Motor neuron (in vitro differentiated cells): ENCODE measurements at regions not wholly inside any gene's neighbourhood (a gene's known extent, or its start where the extent isn't known, plus 50 kb on each side); places are given as distances from the start of the nearest gene placed in this dataset.

Experiments
- ATAC-seq, 8 experiments: fragments of 200-7000 bp; cut with Tn5 transposase; replicated peaks in 6 of 8; 2 replicates each; pipeline ENCODE4 v1.8.0; 2021; ENCODE audit warnings: mild to moderate bottlenecking in 8 of 8, moderate library complexity in 8 of 8
- H3K27ac ChIP-seq, 2 donors: fragments of 250-450 bp; sonication (Bioruptor Pico); 2 replicates each; pipeline ENCODE4 v1.9.0; 2021; ENCODE audit warnings: antibody characterized with exemption in 2 of 2, mild to moderate bottlenecking in 2 of 2, moderate library complexity in 1 of 2
- H3K4me1 ChIP-seq, 2 donors: fragments of 250-450 bp; sonication (Bioruptor Pico); replicated peaks in 1 of 2; 2 replicates each; pipeline ENCODE4 v1.6.1; 2021; ENCODE audit warnings: antibody characterized with exemption in 2 of 2, mild to moderate bottlenecking in 2 of 2, moderate library complexity in 1 of 2
- H3K4me3 ChIP-seq, 5 donors: fragments of 250-450 bp; sonication (Bioruptor Pico); 2 replicates each; pipeline ENCODE4 v1.9.0; 2021; ENCODE audit warnings: antibody characterized with exemption in 5 of 5, mild to moderate bottlenecking in 5 of 5, moderate library complexity in 4 of 5
- WGBS, 10 experiments: fragments of 450-650 bp; shearing (Covaris generic); methylation state at CpG; one replicate each; pipeline ENCODE4 v1.0.0; 2022; 5-methylcytosine and 5-hydroxymethylcytosine counted together
- in situ Hi-C, 9 experiments: fragments of 400-800 bp; cut with MboI; loops; one replicate each; pipeline ENCODE4 v1.15.0; 2021; ENCODE audit warnings: low sequenced_read_pairs in 9 of 9, low pct_unique_long_range_greater_than_20kb in 2 of 9; ENCODE audit not compliant: unreplicated experiment in 9 of 9

DNA sequence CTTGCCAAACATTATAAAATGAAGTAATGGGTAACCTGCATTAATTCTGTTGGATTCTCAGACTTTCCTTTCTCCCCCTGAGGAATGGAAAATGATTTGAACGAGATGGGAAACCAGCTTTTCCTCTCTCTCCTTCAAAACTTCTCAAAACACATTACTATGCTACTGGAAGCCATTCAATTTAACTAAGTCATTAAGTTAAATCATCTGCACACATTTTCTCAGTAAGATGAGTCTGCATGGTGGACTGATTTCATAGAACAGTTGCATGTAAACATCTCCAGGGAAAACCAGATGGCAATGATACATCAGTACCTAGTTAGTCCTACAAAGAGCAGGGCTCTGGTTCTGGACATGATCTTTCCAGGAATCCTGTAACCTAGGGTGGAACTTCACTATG lies 59.9 kb downstream of the BMP4 start:
- 20 to 100% (median 41%) methylated on average over 1 of the region's 1 CpG; no CpG with 5 or more reads in 6 of the 10 experiments for WGBS, 10 experiments
- in situ Hi-C loops, result no loop called here

DNA sequence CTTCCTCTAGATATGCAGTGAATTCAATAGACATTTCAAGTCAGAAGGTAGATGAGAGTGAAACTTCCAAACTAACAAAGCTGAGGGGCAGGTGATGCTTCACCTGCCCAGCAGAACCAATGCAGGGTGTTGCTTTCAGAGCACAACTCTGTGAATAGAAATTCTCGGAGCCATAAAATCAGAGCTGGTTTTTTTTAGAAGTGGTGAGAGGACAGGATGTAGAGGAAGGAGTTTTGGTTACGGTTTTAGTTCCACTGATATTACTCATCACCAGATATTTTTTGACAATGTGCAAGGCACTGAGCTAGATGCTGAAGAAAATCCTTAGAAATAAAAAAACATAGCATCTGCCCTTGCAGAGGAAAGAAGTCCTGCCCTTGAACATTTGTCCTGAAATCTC lies 62.2 kb downstream of the BMP4 start:
- no peak overlapping the region for H3K27ac ChIP-seq
- in situ Hi-C loops, result no loop called here
- H3K4me3 ChIP-seq, result no peak overlapping the region
- H3K4me1 ChIP-seq, result no peaks in the 10 kb centered on the region
- ATAC-seq, result no peak
- 0 to 100% (median 63%) methylated on average over 1 to 2 of the region's 2 CpGs; no CpG with 5 or more reads in 2 of the 10 experiments for WGBS, 10 experiments

More for the DNA sequence above, 59.9 kb downstream of the BMP4 start:
- no peak for ATAC-seq
- no peaks in the 10 kb centered on the region for H3K4me1 ChIP-seq
- no peak overlapping the region for H3K4me3 ChIP-seq
- no peak overlapping the region for H3K27ac ChIP-seq

DNA sequence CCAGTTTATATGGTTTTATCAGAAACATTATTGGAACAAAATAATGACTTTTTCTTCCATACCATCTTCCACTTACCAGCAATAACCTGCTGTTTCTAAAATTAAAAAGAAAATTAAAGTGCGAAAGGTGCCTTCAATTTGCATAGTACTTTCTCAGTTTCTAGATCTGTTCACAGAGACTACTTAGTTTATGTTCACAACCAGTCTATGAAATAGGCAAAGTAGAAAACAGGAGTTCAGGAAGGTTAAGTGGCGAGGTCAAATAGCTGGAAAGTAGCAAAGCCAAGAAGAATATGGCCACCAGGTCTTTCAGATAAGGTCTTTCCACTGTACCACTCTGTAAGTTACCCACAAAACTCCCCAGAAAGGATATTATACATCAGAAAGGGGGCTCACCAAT lies 63.3 kb downstream of the BMP4 start:
- WGBS, 10 experiments, result 86 to 100% (median 96%) methylated on average over 1 to 2 of the region's 2 CpGs; no CpG with 5 or more reads in 3 of the 10 experiments

DNA sequence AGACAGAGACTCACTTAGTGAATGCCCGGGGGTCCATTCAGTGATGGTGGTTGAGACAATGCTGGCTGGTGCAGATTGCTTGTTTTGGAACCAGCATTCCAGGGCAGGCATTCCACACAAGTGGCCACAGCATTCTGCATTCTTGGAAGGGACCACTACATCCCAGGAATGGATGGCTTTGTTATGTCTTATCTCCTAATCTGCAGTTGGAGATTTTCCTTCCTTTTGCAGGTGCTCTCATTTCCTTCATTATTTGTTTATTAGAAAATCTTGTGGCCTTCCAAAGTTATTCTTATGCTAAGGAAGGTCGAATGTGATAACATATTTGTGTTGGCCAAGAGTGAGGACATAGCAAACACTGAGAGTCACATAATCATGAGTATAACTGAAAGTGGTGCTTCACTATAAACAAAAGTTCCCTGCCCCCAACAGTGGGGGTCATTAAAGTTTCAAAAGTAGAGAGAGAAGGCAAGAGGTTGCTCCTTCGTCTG lies 66.0 kb downstream of the BMP4 start:
- WGBS, 10 experiments, result 0 to 86% (median 50%) methylated on average over 1 to 3 of the region's 3 CpGs; no CpG with 5 or more reads in 1 of the 10 experiments
- no peak for ATAC-seq
- H3K4me3 ChIP-seq, result no peak overlapping the region
- no peak overlapping the region for H3K27ac ChIP-seq
- H3K4me1 ChIP-seq, result no peaks in the 10 kb centered on the region
- in situ Hi-C loops, result no loop called here

More for the DNA sequence above, 63.3 kb downstream of the BMP4 start:
- ATAC-seq, result no peak
- Histone ChIP-seq H3K4me1 (no peaks in the 10 kb centered on the region), H3K4me3 (no peak overlapping the region), H3K27ac (no peak overlapping the region)
- in situ Hi-C loops, result no loop called here

DNA sequence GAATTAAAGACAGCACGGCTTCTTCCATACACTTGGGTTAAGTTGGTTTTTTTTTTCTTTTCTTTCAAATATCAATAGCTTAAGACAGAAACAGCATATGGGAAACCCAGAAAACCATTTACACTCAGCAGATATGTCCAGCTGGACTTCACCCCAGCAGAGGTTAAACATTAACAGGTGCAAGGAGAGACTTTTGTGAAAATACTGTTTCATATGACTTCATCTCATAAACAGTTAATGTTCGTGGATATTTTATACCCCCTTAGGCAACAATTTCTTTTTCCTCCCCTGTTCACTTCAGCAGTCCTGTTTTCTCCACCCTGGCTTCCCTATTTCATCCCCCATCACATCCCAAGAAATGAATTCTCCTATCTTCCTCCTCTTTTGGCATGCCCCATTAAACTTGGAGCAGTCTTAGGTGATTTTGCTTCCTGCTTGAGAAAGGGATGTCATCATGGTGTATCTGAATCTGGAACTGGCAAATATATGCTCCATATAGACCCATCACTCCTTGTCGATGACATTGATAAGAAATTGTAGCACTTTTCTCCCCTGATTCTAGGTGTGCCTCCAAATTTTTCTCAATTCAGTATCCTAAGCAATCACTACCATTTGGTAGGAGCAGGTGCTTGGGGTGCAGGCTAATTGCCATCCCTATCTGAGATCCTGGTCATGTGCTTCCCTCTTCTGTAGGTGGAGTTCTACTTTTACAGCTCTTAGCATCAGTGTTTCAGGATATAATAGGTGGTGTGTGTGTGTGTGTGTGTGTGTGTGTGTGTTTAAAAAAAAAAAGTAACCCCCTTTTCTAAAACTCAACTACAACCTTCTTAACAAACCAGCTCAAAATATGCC lies 67.9 kb downstream of the BMP4 start:
- H3K27ac ChIP-seq, result no peak overlapping the region
- no peak overlapping the region for H3K4me3 ChIP-seq
- in situ Hi-C loops, result no loop called here
- no peaks in the 10 kb centered on the region for H3K4me1 ChIP-seq
- 47 to 97% (median 87%) methylated on average over 2 to 3 of the region's 3 CpGs; no CpG with 5 or more reads in 1 of the 10 experiments for WGBS, 10 experiments
- ATAC-seq, result no peak

DNA sequence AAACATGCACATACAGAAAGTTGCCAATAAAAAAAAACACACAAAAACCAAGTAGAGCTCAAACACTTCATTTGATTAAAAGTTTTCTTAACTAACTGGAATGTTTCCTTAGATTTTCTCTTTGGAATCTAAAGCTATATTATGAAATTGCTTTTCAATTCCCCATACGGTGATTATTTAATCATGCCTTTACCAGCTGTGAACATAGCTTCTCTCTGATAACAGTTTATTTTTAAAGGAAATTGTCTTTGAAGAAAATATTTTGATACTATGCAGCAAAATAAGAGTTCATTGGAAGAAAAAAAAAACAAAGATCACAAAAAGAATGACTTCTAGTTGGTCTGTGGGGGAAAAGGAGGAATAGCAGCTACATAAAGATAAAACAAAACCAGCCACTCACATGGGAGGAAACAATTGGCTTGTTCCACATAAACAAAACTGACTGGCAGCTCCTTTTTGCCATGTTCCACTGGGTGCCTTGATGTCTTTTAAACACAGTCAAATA lies 71.4 kb downstream of the BMP4 start:
- no peak for ATAC-seq
- WGBS, 10 experiments, result 56 to 100% (median 100%) methylated on average over 1 of the region's 1 CpG

DNA sequence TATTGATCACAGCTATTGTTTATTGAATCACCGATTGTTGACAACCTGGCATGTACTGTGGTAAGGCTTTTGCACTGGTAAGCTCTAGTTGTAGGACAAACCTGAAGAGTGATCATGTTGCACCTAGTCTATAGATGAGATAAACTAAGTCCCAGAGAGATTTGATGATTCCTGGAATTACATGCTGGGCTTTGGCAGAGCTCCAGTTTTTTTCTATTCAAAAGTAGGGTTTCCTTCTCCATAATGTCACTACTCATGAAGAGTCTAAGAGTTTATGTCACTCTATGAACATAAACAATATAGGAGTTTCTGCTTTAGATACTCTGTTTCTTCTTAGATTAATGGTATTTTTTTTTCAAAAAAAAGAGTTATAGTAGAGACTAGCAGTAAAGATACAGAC lies 72.0 kb downstream of the BMP4 start:
- ATAC-seq, result no peak
- Histone ChIP-seq H3K27ac (no peak overlapping the region), H3K4me3 (no peak overlapping the region), H3K4me1 (peaks cover 0 to 4% of the 10 kb centered on the region in 2 donors)
- WGBS, 10 experiments, result 17 to 100% (median 100%) methylated on average over 1 of the region's 1 CpG; no CpG with 5 or more reads in 2 of the 10 experiments
- in situ Hi-C loops, result no loop called here

More for the DNA sequence above, 71.4 kb downstream of the BMP4 start:
- in situ Hi-C loops, result no loop called here
- no peak overlapping the region for H3K4me3 ChIP-seq
- H3K4me1 ChIP-seq, result peaks cover 0 to 4% of the 10 kb centered on the region in 2 donors
- H3K27ac ChIP-seq, result no peak overlapping the region

DNA sequence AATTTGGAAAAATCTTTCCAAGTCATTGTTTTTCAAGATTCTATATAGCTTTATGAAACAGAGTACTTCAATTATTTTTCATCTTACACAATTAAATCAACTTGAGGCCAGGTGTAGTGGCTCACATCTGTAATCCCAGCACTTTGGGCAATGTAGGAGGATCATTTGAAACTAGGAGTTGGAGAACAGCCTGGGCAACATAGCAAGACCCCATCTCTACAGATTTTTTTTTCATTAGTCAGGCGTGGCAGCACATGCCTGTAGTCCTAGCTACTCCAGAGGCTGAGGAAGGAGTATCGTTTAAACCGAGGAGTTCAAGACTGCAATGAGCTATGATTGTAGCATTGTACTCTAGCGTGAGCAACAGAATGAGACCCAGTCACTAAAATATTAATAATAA lies 72.9 kb downstream of the BMP4 start:
- WGBS, 10 experiments, result 41 to 100% (median 92%) methylated on average over 1 to 4 of the region's 4 CpGs; no CpG with 5 or more reads in 2 of the 10 experiments
- H3K4me1 ChIP-seq, result peaks cover 0 to 4% of the 10 kb centered on the region in 2 donors
- in situ Hi-C loops, result no loop called here

DNA sequence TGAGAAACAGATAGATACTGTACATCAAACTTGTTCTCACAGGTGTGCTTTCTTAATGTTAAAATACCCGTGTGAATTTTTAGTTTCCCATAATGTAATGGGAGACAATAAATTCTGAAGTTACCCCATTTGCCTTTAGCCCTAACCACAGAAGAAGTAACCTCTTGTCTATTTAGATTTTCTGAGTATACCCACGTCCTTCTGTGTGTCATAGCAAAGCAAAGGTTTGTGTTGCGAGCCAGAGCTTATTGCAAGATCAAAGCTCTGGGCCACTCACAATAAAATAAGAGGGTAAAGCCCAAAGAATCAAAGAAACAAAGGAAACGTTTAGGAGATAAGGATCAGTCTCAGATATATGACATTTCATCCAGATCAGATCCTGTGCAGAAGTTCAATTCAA lies 73.9 kb downstream of the BMP4 start:
- ATAC-seq, result no peak
- no peak overlapping the region for H3K27ac ChIP-seq
- H3K4me3 ChIP-seq, result no peak overlapping the region
- peaks cover 0 to 4% of the 10 kb centered on the region in 2 donors for H3K4me1 ChIP-seq
- 30 to 84% (median 62%) methylated on average over 1 to 4 of the region's 4 CpGs for WGBS, 10 experiments
- in situ Hi-C loops, result no loop called here

More for the DNA sequence above, 72.9 kb downstream of the BMP4 start:
- Histone ChIP-seq H3K27ac (no peak overlapping the region), H3K4me3 (no peak overlapping the region)
- ATAC-seq, result no peak

DNA sequence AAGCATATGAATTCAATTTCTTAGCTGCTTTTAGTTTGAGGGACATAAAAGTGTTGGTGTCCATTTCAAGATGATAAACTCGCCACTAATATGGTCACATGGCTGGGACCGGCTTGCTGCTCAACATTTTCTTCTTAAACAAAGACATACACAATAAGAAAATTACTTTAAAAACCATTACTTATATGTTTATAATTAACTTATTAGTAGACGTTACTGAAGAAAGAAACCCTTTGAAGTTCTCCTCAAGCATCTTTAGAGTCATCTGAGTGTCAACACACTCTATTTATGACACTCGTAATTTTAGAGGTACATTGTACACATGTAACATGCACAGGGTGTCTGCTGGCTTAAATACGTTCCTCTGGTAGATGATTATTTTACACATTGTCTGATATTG lies 74.7 kb downstream of the BMP4 start:
- ATAC-seq, result no peak
- Histone ChIP-seq H3K4me1 (peaks cover 0 to 4% of the 10 kb centered on the region in 2 donors), H3K4me3 (no peak overlapping the region), H3K27ac (no peak overlapping the region)
- in situ Hi-C loops, result no loop called here
- WGBS, 10 experiments, result 30 to 76% (median 67%) methylated on average over 2 to 5 of the region's 5 CpGs

DNA sequence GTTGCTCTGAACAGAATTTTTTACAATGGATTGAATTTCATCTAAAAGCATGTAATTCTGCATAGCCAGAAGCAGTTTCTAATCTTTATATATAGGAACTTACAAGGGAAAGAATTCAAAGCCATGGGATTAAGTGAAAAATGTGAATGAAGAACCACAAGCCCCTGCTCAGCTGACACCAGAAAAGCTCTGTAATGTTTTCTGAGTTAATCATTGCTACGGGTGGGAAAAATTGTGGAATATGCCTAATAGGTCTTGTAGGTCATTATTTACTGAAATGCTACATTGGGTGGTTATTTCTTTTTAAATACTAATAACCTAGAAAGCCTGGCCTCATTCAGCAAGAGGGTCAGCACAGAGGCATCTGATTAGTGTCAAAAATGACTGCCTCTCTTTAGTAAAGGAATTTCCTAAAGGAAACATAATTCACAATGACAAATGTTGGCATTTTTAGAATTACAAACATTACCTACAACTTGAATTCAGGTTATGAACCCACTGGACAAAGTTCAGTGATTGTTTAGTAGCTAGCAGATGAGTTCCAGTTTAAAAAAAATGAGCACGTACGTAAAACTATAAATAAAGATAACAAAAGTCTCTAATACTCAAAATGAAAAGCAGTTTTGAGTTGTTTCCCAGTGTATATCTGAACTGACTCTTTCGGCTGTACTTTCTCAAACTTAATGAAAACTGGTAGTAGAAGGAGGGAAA lies 75.3 kb downstream of the BMP4 start:
- in situ Hi-C loops, result no loop called here
- Histone ChIP-seq H3K4me1 (peaks cover 0 to 4% of the 10 kb centered on the region in 2 donors), H3K4me3 (no peak overlapping the region), H3K27ac (no peak overlapping the region)
- 52 to 76% (median 67%) methylated on average over 1 to 4 of the region's 4 CpGs for WGBS, 10 experiments
- peak in 1 of 8 experiments; percentile 61 for ATAC-seq

DNA sequence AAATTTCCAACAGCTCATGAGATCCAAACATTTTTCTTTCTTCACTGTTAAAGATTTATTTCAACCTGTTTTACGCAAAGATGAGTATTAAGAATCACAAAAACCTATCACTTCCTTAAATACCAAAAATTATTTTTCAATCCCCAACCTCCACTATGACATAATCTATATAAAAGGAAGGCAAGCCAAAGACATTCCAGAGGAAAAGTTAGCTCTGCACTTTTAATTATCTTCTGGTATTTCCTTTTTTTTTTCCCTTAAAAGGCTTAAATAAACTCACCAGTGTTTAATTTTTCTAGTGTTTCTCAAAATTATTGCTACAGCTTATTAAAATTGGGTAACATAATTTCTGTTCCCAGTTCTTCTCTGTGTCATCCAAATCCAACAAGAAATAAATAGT lies 75.9 kb downstream of the BMP4 start:
- WGBS, 10 experiments, result 20 to 100% (median 95%) methylated on average over 1 of the region's 1 CpG
- no peak overlapping the region for H3K27ac ChIP-seq
- no peak overlapping the region for H3K4me3 ChIP-seq
- in situ Hi-C loops, result no loop called here
- no peak for ATAC-seq
- H3K4me1 ChIP-seq, result peaks cover 0 to 4% of the 10 kb centered on the region in 2 donors

DNA sequence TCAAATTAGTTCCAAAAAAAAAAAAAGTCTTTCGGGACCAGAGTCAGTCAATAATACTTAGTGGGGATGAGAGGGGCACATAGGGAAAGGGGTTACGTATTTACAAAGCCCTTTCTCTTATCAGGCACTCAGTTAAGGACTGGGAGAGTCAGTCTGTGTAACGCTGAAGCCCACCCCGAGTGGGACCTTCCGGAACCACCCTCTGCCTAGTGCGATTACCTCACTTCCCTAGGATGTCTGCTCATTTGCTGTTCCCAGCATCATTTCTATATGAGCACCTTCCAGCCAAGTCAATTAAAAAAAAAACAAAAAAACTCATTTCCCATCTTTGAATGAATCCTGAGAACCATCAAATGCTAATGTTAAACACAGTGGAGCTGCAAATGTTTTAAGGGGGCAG lies 76.9 kb downstream of the BMP4 start:
- no peak for ATAC-seq
- in situ Hi-C loops, result no loop called here
- H3K27ac ChIP-seq, result no peak overlapping the region
- WGBS, 10 experiments, result 44 to 100% (median 83%) methylated on average over 1 to 6 of the region's 6 CpGs
- peaks cover 0 to 4% of the 10 kb centered on the region in 2 donors for H3K4me1 ChIP-seq
- no peak overlapping the region for H3K4me3 ChIP-seq
